HEK293 (cell line): ENCODE measurements at regions not wholly inside any gene's neighbourhood (a gene's known extent, or its start where the extent isn't known, plus 50 kb on each side); places are given as distances from the start of the nearest gene placed in this dataset.

Experiments
- CTCF ChIP-seq: fragments of 450-650 bp; formaldehyde crosslinking; IDR thresholded peaks from 2 replicates; pipeline ENCODE4 v1.5.1; 2016; ENCODE audit warnings: missing biosample characterization, missing genetic modification characterization
- PRDM1 ChIP-seq: fragments of 450-650 bp; formaldehyde crosslinking; IDR thresholded peaks from 2 replicates; pipeline ENCODE4; 2016; ENCODE audit warnings: missing biosample characterization, missing genetic modification characterization
- YY1 ChIP-seq: fragments of 450-650 bp; formaldehyde crosslinking; IDR thresholded peaks from 2 replicates; pipeline ENCODE4 v1.5.1; 2018; ENCODE audit warnings: missing biosample characterization, missing genetic modification characterization
- ZBTB20 ChIP-seq: fragments of 450-650 bp; formaldehyde crosslinking; IDR thresholded peaks from 2 replicates; pipeline ENCODE4 v1.5.1; 2016; ENCODE audit warnings: missing biosample characterization, missing genetic modification characterization
- ZBTB8A ChIP-seq: fragments of 450-650 bp; formaldehyde crosslinking; IDR thresholded peaks from 2 replicates; pipeline ENCODE4 v1.5.1; 2016; ENCODE audit warnings: missing biosample characterization, missing genetic modification characterization
- ZNF10 ChIP-seq: fragments of 450-650 bp; formaldehyde crosslinking; IDR thresholded peaks from 2 replicates; pipeline ENCODE4 v1.5.1; 2017; ENCODE audit warnings: missing biosample characterization, missing genetic modification characterization
- ZNF140 ChIP-seq: fragments of 450-650 bp; formaldehyde crosslinking; IDR thresholded peaks from 2 replicates; pipeline ENCODE4 v1.5.1; 2016; ENCODE audit warnings: missing biosample characterization, missing genetic modification characterization
- ZNF416 ChIP-seq: fragments of 450-650 bp; formaldehyde crosslinking; IDR thresholded peaks from 2 replicates; pipeline ENCODE4 v1.5.1; 2016; ENCODE audit warnings: missing biosample characterization, missing genetic modification characterization
- ZNF529 ChIP-seq: fragments of 450-650 bp; formaldehyde crosslinking; IDR thresholded peaks from 2 replicates; pipeline ENCODE4 v1.5.1; 2017; ENCODE audit warnings: missing genetic modification characterization, missing biosample characterization; ENCODE audit not compliant: insufficient replicate concordance
- ZNF549 ChIP-seq: fragments of 450-650 bp; IDR thresholded peaks from 2 replicates; pipeline ENCODE4 v1.5.1; 2018; ENCODE audit warnings: missing biosample characterization, missing genetic modification characterization, mild to moderate bottlenecking, inconsistent platforms, moderate library complexity
- ZNF585B ChIP-seq: fragments of 450-650 bp; formaldehyde crosslinking; IDR thresholded peaks from 2 replicates; pipeline ENCODE4 v1.5.1; 2016; ENCODE audit warnings: missing biosample characterization, missing genetic modification characterization
- ZNF792 ChIP-seq: fragments of 450-650 bp; formaldehyde crosslinking; IDR thresholded peaks from 2 replicates; pipeline ENCODE4 v1.5.1; 2016; ENCODE audit warnings: missing biosample characterization, missing genetic modification characterization
- TF ChIP-seq, protein P1 (sequence below): fragments of 450-650 bp; IDR thresholded peaks from 2 replicates; pipeline ENCODE4 v1.5.1; 2018; ENCODE audit warnings: missing biosample characterization, mild to moderate bottlenecking, missing genetic modification characterization
- TF ChIP-seq, protein P2 (sequence below): fragments of 450-650 bp; formaldehyde crosslinking; IDR thresholded peaks from 2 replicates; pipeline ENCODE4 v1.5.1; 2016; ENCODE audit warnings: missing biosample characterization, missing genetic modification characterization, borderline replicate concordance

DNA sequence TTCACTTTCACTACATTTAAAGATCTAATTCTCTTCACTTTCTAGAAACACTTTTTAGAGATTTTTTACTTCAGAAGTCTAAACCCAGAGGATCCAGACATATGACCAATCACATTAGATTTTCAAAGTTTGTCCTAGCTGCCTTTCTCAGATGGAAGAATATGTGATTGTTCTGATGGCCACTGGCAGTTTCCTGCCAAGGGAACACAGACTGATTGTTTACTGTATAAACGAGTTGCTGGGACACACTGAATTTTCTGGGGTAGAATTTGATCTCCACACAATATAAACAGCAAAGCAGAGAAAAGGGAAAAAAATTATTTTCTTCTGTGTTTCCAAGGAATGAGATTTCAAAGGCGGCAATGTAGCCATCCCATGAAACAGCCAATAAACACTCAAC, 480.0 kb downstream of the TOX3 start:
- TF ChIP-seq ZNF585B (tag by site-specific recombination) (no peak), ZNF416 (no peak), ZBTB20 (tag by site-specific recombination) (no peak), CTCF (tag by site-specific recombination) (no peak), PRDM1 (tag by site-specific recombination) (no peak), ZNF792 (tag by site-specific recombination) (no peak), ZNF140 (tag by site-specific recombination) (no peak), ZBTB8A (no peak), ZNF549 (tag by site-specific recombination) (no peak), YY1 (tag by site-specific recombination) (no peak), ZNF529 (tag by site-specific recombination) (no peak), ZNF10 (no peak)
- TF ChIP-seq, protein P1, sequence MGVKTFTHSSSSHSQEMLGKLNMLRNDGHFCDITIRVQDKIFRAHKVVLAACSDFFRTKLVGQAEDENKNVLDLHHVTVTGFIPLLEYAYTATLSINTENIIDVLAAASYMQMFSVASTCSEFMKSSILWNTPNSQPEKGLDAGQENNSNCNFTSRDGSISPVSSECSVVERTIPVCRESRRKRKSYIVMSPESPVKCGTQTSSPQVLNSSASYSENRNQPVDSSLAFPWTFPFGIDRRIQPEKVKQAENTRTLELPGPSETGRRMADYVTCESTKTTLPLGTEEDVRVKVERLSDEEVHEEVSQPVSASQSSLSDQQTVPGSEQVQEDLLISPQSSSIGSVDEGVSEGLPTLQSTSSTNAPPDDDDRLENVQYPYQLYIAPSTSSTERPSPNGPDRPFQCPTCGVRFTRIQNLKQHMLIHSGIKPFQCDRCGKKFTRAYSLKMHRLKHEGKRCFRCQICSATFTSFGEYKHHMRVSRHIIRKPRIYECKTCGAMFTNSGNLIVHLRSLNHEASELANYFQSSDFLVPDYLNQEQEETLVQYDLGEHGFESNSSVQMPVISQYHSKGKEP (tag by site-specific recombination), result no peak
- TF ChIP-seq, protein P2, sequence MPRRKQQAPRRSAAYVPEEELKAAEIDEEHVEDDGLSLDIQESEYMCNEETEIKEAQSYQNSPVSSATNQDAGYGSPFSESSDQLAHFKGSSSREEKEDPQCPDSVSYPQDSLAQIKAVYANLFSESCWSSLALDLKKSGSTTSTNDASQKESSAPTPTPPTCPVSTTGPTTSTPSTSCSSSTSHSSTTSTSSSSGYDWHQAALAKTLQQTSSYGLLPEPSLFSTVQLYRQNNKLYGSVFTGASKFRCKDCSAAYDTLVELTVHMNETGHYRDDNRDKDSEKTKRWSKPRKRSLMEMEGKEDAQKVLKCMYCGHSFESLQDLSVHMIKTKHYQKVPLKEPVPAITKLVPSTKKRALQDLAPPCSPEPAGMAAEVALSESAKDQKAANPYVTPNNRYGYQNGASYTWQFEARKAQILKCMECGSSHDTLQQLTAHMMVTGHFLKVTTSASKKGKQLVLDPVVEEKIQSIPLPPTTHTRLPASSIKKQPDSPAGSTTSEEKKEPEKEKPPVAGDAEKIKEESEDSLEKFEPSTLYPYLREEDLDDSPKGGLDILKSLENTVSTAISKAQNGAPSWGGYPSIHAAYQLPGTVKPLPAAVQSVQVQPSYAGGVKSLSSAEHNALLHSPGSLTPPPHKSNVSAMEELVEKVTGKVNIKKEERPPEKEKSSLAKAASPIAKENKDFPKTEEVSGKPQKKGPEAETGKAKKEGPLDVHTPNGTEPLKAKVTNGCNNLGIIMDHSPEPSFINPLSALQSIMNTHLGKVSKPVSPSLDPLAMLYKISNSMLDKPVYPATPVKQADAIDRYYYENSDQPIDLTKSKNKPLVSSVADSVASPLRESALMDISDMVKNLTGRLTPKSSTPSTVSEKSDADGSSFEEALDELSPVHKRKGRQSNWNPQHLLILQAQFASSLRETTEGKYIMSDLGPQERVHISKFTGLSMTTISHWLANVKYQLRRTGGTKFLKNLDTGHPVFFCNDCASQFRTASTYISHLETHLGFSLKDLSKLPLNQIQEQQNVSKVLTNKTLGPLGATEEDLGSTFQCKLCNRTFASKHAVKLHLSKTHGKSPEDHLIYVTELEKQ (tag by site-specific recombination), result no peak
